ENCODE measurements at regions not wholly inside any gene's neighbourhood (a gene's known extent, or its start where the extent isn't known, plus 50 kb on each side); places are given as distances from the start of the nearest gene placed in this dataset.

GRCh38 chr7:19557726-19558465, 150.9 kb downstream of the POLR1F start:
- TF ChIP-seq POLR2A (IDR thresholded peaks at IDR 0.05) (no peak), POLR2AphosphoS5 (IDR thresholded peaks at IDR 0.05) (no peak), CTCF (IDR thresholded peaks at IDR 0.05) (no peak)
